Adrenal gland (tissue), 5 donors: ENCODE measurements at regions not wholly inside any gene's neighbourhood (a gene's known extent, or its start where the extent isn't known, plus 50 kb on each side); places are given as distances from the start of the nearest gene placed in this dataset.

Experiments used
- POLR2A ChIP-seq, 2 donors: fragments of 450-650 bp; IDR thresholded peaks; one replicate each; pipeline ENCODE4 v1.6.1; 2017; ENCODE audit warnings: antibody characterized with exemption in 2 of 2, mild to moderate bottlenecking in 2 of 2, moderate library complexity in 1 of 2
- TF ChIP-seq, protein P1 (sequence below), 6 experiments: fragments of 450-650 bp in 4 of 6; fragments of 200-600 bp in 2 of 6; sonication (generic) in 1 of 6; IDR thresholded peaks; 1 replicate in 5 of 6; 2 replicates in 1 of 6; pipeline versions ENCODE4 v1.5.1 to v1.8.0; 2016 to 2021; ENCODE audit warnings: antibody characterized with exemption in 6 of 6, mild to moderate bottlenecking in 2 of 6, moderate library complexity in 1 of 6
- donor health status: DM: no; HTN: no; CAD: no.

DNA sequence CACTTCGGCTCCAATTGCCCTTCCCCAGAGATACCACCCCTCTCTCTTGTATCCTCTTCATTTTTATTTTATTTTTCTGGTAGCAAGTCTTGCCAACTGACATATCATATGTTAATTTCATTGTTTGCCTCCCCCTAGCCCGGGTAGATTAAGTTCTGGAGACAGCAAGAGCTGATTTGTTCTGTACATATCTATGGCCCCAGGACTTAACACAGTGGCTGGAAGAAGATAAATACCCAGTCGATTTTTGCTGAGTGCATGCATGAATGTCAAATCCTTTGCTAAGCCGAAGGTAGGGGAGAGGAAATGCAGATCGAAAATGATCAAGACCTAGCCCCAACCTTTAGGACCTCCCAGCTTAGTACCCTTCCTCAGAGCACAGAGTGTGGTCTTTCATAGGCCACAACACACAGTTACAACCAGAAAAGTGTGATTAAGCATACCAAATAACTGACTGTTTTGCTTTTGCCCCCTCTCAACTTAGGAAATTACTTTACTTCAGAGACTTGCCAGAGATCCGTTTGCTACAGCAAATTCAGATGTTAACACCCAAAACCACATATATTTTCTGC, 58.7 kb upstream of the KLF3 start:
- TF ChIP-seq, protein P1, sequence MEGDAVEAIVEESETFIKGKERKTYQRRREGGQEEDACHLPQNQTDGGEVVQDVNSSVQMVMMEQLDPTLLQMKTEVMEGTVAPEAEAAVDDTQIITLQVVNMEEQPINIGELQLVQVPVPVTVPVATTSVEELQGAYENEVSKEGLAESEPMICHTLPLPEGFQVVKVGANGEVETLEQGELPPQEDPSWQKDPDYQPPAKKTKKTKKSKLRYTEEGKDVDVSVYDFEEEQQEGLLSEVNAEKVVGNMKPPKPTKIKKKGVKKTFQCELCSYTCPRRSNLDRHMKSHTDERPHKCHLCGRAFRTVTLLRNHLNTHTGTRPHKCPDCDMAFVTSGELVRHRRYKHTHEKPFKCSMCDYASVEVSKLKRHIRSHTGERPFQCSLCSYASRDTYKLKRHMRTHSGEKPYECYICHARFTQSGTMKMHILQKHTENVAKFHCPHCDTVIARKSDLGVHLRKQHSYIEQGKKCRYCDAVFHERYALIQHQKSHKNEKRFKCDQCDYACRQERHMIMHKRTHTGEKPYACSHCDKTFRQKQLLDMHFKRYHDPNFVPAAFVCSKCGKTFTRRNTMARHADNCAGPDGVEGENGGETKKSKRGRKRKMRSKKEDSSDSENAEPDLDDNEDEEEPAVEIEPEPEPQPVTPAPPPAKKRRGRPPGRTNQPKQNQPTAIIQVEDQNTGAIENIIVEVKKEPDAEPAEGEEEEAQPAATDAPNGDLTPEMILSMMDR (IDR thresholded peaks at IDR 0.05): no peak
- TF ChIP-seq POLR2A (IDR thresholded peaks at IDR 0.05): no peak
